NCI-H2081 (cell line): ENCODE measurements at regions not wholly inside any gene's neighbourhood (a gene's known extent, or its start where the extent isn't known, plus 50 kb on each side); places are given as distances from the start of the nearest gene placed in this dataset.
"Not testable (repeated sequence)": the region's sequence is repeated elsewhere in the genome, so short reads cannot be mapped to it uniquely, and the experiment has no call there.

ENCODE experiments used
- DNase-seq, 2 experiments: peaks; one replicate each; lab custom pipeline; 2025; lab: John Stamatoyannopoulos, UW

DNA sequence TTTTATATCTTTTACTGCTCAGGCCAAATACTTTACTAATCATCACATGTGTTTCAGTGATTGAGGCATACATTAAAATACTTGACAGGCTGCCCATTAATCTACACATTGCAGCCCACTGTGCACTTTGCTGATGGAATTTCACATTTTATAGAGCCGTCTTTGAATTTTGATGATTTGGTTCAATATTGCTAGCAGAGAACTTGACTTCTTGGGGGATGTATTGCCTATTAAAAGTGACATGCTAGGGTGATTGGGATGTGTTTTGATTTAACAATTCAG is 1291.0 kb upstream of the GYPC start:
- DNase-seq: no peak

DNA sequence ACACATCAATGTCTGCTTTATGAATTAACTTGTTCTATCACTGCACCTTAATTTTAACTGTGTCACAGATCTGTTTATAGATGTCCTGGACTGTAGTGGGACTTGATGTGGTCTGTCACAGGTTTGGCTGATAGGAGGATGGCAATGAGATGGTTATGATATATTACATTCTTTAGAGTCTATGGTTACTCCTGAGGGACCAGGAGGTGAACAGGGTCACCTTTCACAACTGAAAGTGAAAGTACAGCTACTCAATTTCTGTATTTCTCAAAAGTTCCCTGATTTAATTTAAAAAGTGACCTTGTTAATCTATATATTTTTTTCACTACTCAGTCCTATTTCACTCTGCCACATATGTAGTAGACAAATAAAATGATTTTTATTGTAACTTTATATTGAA is 1284.1 kb upstream of the GYPC start:
- no peak for DNase-seq

DNA sequence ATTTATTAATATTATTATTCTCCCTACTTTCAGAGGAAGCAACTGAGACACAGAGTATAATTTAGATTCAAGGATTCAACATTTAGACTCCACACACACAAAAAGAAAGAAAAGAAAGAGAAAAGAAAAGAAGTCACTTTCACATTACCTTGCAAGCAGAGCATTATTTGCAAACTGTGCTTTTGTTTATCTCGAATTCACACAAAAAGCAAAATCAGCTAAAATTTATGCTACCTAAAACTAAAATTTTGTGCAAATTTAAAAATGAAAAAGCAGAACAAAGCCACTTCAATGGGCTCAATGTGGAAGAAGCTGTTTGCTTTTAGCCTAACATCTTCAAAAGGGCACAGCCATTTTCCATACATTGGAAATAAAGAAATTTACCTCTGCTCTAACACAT is 1282.7 kb upstream of the GYPC start:
- no peak for DNase-seq

DNA sequence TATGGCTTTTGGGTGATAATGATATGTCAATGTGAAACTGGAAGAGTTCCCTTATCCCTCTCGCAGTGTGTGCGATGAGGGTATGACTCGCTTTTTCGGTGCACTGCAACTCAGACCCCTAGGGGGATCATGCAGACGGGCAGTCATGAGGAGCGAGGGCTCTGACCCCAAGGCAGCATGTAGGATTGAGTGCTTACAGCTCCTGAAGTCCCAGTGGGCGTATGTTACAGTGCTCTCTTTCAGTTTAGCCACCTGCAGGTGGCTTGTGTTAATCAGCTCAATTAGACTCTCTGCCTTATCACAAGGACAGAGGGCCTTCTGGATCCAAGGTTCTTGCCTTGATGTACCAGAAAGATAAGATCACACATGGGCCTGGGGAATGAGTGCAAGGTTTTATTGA is 1269.9 kb upstream of the GYPC start:
- DNase-seq: no peak

DNA sequence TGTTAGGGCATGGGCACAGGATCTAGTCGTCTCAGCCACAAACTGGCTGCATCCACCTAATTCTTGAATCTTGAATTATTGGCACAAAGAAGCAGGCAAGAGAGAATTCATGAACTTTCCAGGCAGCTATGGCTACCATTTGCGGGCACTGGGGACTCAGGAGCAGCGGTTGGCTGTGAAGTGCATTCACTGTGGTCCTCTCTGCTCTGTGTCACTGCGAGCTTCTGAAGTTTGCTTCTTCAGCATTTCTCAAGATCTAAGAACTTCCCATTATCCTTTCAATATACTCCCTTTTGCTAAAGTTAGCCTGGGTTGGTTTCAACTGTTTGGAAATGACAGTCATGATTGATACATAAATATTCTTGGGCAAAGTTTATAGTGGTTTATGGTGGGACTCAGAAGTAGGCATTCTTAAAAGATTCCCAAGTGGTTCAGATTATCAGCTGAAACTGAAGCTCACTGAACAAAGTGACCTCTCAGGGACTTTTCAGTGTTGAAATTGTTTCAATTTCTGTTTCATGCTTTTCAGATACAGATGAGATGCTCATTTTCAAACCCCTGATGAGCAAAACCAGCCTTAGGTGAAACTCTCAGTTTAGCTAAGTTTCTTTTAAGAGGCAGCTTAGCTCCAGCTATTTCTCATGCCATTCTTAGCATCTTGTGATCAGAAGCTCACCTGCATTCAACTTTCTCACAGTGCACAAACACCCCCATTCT is 1258.3 kb upstream of the GYPC start:
- DNase-seq: no peak

DNA sequence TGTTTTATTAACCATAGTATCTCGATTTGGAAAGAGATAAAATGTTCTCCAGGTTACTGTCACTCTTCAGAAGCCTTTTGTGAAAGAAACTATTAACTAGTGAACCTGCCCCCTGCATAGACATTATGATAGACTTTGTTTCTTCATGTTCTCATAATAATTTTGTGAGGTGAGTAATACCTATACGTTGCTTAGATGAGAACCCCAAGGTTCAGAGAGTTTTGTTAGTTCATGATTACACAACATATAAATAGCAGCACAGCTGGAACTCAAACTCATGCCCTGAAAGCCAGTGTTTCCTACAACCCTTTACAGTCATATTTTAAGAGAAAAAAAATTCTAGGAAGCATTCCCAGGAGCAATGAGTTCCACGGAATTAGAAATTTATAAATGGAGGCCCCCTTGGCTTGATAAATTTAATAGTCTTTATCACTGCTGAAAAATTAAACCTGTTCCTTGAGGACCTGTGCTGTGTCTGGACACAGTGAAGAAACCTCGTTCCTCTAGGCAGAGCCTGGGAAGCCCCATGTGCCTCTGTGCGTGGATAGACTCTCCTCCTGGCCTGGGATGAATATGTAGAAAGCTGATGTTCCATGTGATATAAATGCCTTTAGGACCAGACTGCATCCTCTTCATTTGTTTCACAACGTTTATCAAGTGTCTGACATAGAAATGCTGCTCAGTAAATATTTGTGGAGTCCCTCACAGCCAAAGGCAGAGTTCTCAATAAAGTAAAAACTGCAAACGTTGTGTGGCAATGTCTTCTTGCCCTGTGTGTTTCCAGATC is 1257.0 kb upstream of the GYPC start:
- DNase-seq: no peak

DNA sequence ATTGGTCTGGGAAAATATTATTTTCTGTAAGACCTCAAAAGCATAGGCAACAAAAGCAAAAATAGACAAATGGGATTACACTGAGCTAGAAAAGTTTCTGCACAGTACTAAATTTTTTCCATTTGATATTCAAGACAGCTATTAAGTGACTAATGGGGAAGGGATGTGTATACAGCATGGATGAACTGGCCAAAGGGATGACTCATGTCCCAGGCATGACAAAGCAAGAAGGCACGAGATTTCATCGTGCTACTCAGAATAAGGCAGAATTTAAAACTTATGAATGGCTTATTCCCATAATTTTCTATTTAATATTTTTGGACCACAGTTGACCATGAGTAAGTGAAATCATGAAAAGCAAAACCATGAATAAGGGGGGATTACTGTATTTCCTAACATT is 1250.1 kb upstream of the GYPC start:
- no peak for DNase-seq

DNA sequence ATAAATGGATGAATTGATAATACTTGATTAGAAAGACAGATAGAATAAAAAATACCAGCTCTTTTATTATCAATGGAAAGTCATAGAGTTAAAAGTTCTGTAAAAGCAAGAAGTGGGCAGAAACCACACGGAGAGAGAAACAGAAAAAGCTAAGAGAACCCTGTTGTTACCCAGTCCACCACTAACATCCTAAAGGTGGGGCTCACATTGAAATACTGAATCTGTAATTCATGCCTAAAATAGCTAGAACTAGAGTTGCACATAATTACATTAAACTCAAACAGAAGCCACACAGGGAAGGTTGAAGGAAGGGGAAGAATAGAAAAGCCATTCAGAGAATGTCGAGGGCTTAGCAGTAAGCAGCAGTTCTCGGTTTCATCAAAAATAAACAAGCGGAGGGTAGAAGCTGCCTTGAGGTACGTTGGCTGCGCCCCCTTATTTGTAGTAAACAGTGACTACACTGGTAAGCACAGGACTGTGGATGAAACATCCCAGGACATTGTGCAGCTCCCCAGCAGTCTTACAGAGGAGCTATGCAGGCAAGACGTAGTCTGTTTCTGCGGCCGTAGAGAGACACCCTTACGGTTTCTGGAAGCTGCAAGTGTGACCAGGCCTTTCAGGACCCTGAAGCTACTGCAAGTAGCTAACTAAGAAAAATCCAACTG is 1247.0 kb upstream of the GYPC start:
- no peak for DNase-seq

DNA sequence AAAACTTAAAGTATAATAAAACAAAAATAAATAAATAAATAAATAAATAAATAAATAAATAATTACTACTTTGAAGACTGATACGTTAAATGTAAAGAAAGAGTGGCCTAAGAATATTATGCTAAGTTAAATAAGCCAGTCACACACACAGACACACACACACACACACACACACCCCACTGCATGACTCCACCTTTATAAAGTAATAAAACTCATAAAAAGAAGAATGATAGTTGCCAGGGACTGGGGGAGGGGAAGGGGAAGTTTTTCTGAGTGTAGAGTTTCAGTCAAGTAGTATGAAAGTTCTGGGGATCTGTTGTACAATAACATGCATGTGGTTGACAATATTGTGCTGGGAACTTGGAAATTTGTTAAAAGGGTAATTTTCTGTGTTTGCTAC is 1237.5 kb upstream of the GYPC start:
- no peak for DNase-seq

DNA sequence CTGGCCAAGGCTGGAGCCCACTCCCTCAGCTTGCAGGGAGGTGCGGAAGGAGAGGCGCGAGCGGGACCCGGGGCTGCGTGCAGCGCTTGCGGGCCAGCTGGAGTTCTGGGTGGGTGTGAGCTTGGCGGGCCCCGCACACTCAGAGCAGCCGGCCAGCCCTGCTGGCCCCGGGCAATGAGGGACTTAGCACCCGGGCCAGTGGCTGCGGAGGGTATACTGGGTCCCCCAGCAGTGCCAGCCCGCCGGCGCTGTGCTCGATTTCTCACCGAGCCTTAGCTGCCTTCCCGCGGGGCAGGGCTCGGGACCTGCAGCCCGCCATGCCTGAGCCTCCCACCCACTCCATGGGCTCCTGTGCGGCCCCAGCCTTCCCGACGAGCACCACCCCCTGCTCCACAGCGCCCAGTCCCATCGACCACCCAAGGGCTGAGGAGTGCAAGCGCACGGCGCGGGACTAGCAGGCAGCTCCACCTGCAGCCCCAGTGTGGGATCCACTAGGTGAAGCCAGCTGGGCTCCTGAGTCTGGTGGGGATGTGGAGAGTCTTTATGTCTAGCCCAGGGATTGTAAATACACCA is 1233.7 kb upstream of the GYPC start:
- not testable (repeated sequence) for DNase-seq

GRCh38 chr2:125424266-125424785 is 1231.6 kb upstream of the GYPC start:
- DNase-seq: no peak

DNA sequence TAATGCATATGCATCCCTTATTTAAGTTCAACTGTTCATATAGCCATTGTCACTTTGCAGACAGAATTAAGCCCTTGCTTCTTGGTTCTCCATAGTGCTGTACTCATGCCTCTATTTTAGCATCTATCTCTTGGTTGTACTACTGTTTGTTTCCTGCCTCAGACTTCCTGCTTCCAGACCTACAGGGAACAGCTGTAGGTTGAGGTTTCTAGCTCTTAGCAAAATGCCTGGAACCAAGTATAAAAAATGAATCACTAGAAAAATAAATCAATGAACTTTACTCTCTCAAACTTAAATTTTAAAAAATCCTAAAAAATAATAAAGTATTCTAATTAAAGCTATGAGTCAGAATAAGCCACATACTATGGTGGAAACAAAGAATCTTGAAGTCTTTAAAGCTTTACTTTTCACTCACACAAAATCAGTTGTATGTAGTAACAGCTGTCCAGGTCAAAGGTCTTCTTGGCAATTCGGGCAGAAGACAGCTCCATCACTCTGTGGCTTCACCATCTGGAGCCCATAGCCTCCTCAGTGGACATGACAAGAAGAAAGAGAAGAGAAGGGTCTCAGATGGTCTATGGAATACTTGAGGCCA is 1228.1 kb upstream of the GYPC start:
- no peak for DNase-seq

GRCh38 chr2:125444106-125444505 is 1211.9 kb upstream of the GYPC start:
- DNase-seq: no peak

GRCh38 chr2:125445495-125445894 is 1210.5 kb upstream of the GYPC start:
- DNase-seq: no peak

- no peak for DNase-seq
Observed at GRCh38 chr2:125450092-125450491, 1205.9 kb upstream of the GYPC start.

DNA sequence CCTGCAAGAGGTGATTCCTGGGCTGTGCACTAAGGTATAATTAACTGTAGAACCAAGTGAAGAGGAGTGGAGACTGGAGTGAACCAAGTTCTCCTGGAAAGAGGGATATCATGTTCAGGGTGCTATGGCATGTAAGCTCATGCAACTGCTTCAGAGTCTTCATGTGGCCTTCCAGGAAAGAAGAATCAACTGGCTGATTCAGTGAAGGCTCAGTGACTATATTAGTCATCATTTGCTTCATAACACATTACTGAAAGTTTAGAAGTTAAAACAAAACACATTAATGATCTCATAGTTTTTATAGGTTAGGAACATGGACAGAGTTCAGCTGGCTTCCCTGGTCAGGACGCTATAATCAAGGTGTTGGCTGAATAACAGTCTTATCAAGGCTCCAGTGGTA is 1200.8 kb upstream of the GYPC start:
- DNase-seq: no peak

DNA sequence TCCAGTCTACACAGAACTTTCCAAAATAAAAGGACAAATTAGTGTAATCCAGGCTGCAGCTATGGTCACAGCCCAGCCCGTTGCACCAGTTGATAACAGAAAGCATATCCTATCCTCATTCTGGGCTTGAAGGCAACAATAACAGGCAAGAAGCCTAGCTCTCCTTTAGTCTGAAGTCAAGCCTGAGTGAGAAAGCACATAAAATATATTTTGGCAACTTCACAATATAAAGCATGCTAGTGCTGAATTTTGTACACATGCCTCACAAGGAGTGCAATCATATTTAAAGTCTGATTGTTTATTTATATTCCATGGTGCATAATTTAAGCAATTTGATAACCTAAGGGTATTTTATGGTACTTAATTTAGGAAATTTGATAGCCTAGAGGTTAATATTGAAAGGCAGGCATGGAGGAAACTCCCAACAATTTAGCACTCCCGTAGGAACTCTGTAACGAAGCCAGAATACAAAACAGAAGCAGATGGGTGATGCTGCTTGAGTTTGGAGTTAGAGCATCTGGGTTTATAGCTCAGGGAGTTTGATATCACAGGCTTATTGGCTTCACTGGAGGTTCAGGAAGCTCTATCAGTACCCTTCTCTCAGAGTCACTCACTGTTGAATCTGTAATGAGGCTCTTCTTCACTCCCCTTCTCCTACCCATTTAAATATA is 1199.1 kb upstream of the GYPC start:
- DNase-seq: peak; percentile 41 to 78

DNA sequence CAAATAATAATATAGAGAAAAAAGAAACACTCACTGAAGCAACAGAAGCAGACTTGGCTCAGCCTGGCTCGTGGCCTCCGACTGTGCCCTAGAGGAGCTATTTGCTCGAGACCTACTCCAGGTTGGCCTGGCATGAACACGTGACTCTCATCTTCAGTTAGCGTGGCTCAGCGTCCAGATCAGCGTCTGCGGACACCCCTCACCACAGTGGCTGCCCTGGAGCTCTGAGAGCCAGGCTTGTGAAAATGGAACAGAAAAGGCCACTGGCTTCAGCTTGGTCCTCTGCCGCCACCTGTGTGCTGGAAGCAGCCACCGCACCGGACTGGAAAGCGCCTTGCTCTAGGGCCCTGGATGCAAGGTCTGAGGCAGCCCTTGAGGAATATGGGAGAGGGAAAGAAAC is 1184.0 kb upstream of the GYPC start:
- no peak for DNase-seq

DNA sequence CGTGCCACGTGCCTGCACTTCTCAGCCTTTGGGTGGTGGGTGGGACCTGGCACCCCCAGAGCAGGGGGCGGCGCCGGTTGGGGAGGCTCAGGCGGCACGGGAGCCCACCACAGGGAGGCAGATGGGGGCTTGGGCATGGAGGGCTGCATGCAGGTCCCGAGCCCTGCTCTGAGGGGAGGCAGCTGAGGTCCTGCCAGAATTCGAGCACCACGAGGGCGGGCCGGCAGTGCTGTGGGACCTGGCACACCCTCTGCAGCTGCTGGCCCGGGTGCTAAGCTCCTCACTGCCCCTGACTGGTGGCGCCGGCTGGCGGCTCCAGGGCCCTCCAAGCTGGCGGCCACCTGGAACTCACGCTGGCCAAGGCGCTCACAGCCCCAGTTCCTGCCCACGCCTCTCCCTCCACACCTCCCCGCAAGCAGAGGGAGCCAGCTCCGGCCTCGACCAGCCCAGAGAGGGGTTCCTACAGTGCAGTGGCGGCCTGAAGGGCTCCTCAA is 1176.8 kb upstream of the GYPC start:
- no peak for DNase-seq

- DNase-seq: no peak
Observed at GRCh38 chr2:125490308-125490707, 1165.7 kb upstream of the GYPC start.

GRCh38 chr2:125491663-125492062 is 1164.3 kb upstream of the GYPC start:
- DNase-seq: no peak

DNA sequence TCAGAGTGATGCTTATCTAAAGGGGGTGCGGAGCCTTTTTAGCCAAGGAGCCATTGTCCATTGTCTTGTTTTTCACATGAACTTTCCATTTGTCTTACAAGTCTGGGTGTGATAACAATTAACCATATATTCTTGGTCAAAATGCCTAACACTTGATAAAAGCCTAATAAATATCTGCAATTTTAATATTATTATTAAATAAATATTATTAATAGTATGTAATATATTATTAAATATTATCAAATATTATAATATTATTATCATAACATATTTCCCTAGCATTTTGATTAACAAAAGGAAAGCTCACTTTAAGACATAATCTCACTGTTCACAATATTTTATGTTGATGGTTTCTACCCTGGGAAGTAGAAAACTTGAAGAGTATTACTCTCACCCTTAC is 1143.6 kb upstream of the GYPC start:
- DNase-seq: no peak
